ENCODE measurements at regions not wholly inside any gene's neighbourhood (a gene's known extent, or its start where the extent isn't known, plus 50 kb on each side); places are given as distances from the start of the nearest gene placed in this dataset.

DNA sequence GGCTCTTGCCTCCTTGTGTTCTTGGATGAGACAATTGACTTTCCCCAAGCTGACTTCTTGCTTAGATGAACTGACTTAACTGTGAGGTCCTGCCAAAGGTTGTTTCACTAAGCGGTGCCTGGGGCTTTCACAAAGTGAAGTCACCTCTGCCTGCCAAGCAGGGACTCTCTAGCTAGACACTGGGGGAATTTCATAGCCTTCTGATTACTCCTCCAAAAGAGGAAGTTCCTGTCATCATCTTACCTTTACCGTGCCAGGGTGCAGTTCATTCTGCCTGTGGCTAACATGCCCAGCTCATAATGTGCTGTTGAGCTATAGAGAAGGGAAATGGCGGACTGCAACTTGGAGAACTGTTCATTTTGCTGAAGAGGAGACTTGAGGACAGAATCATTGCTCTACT, 472.0 kb upstream of the WWC1 start:
- H3K4me3 ChIP-seq: no peak overlapping the region
- TF ChIP-seq, protein P1, sequence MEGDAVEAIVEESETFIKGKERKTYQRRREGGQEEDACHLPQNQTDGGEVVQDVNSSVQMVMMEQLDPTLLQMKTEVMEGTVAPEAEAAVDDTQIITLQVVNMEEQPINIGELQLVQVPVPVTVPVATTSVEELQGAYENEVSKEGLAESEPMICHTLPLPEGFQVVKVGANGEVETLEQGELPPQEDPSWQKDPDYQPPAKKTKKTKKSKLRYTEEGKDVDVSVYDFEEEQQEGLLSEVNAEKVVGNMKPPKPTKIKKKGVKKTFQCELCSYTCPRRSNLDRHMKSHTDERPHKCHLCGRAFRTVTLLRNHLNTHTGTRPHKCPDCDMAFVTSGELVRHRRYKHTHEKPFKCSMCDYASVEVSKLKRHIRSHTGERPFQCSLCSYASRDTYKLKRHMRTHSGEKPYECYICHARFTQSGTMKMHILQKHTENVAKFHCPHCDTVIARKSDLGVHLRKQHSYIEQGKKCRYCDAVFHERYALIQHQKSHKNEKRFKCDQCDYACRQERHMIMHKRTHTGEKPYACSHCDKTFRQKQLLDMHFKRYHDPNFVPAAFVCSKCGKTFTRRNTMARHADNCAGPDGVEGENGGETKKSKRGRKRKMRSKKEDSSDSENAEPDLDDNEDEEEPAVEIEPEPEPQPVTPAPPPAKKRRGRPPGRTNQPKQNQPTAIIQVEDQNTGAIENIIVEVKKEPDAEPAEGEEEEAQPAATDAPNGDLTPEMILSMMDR (IDR thresholded peaks at IDR 0.05): no peak
- DNase-seq (ENCODE audit: low spot score): no peak
- H3K27ac ChIP-seq: no peak overlapping the region

- TF ChIP-seq, protein P1 (IDR thresholded peaks at IDR 0.05): no peak
- H3K27ac ChIP-seq: no peak overlapping the region
- DNase-seq (ENCODE audit: low spot score): no peak
- no peak overlapping the region for H3K4me3 ChIP-seq
Observed at GRCh38 chr5:167820101-167820990, 471.1 kb upstream of the WWC1 start.

- Histone ChIP-seq H3K27ac (no peak overlapping the region), H3K4me3 (no peak overlapping the region)
- DNase-seq (ENCODE audit: low spot score): no peak
- TF ChIP-seq, protein P1 (IDR thresholded peaks at IDR 0.05): no peak
Observed at GRCh38 chr5:167821151-167821550, 470.3 kb upstream of the WWC1 start.

DNA sequence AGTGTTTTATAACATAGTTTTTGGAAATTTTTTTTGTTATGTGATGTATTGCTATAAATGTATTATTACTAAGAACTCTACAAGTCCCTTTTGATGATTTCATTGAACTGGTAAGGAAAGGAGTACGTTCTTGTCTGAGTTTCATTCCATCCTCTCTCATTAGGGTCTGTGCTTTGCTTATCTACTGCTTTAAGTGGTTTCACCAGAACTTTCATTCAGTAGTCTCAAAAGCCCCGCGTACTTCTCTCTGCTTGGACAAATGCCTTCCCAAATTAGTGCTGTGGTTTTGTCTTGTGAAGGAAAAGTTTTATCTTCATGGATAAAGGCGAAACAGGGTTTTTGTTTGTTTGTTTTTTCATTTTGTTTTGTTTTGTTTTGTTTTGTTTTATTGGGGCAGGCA, 469.8 kb upstream of the WWC1 start:
- no peak for DNase-seq (ENCODE audit: low spot score)
- TF ChIP-seq, protein P1 (IDR thresholded peaks at IDR 0.05): no peak
- no peak overlapping the region for H3K4me3 ChIP-seq
- H3K27ac ChIP-seq: no peak overlapping the region

- no peak overlapping the region for H3K27ac ChIP-seq
- TF ChIP-seq, protein P1 (IDR thresholded peaks at IDR 0.05): no peak
- DNase-seq (ENCODE audit: low spot score): no peak
- no peak overlapping the region for H3K4me3 ChIP-seq
Observed at GRCh38 chr5:167822241-167822640, 469.2 kb upstream of the WWC1 start.

DNA sequence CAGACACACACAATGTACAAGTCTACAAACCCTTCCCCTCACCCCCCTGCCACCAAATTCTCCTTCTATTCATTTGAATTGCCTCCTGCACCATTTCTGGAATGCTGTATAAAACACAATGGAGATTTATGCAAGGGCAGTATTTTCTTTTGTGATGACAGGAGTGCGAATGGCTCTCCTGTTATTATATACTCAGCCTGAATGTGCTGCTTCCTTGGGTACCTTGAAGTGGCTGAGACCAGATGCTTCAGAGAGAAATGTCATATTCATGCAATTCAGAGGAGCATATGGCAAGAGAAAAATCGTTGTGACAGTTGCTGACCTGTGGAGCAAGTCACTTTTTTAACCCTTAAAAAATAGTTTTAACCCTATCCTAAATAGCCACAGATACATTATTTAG, 468.0 kb upstream of the WWC1 start:
- Histone ChIP-seq H3K27ac (no peak overlapping the region), H3K4me3 (no peak overlapping the region)
- no peak for DNase-seq (ENCODE audit: low spot score)
- TF ChIP-seq, protein P1 (IDR thresholded peaks at IDR 0.05): no peak

- no peak overlapping the region for H3K27ac ChIP-seq
- DNase-seq (ENCODE audit: low spot score): no peak
- TF ChIP-seq, protein P1 (IDR thresholded peaks at IDR 0.05): no peak
Observed at GRCh38 chr5:167827766-167828165, 463.7 kb upstream of the WWC1 start.

More at GRCh38 chr5:167827766-167828165, 463.7 kb upstream of the WWC1 start:
- no peak overlapping the region for H3K4me3 ChIP-seq
